GM23338 (cell line): ENCODE measurements at regions not wholly inside any gene's neighbourhood (a gene's known extent, or its start where the extent isn't known, plus 50 kb on each side); places are given as distances from the start of the nearest gene placed in this dataset.
"Not testable (repeated sequence)": the region's sequence is repeated elsewhere in the genome, so short reads cannot be mapped to it uniquely, and the experiment has no call there.

Experiments used
- ATAC-seq: fragments of 200-7000 bp; cut with Tn5 transposase; 3 replicates; pipeline ENCODE4 v1.9.1; 2020
- DNase-seq: peaks from one replicate; pipeline ENCODE4 v3.0.0-alpha.2; 2015; ENCODE audit warnings: low spot score
- H2AFZ ChIP-seq: fragments of 200-600 bp; sonication (generic); 2 replicates; pipeline ENCODE4 v1.8.0; 2016; ENCODE audit warnings: antibody characterized with exemption, mild to moderate bottlenecking, moderate library complexity
- H3F3A ChIP-seq: fragments of 200-600 bp; sonication (generic); replicated peaks from 2 replicates; pipeline ENCODE4 v1.8.0; 2017; ENCODE audit warnings: antibody characterized with exemption, mixed run types, low read depth
- H3K27ac ChIP-seq: fragments of 200-600 bp; sonication (generic); 2 replicates; pipeline ENCODE4 v1.6.1; 2016; ENCODE audit warnings: low read depth
- H3K27me3 ChIP-seq: fragments of 200-600 bp; sonication (generic); 2 replicates; pipeline ENCODE4 v1.8.0; 2016; ENCODE audit warnings: mild to moderate bottlenecking, mixed run types, moderate library complexity; ENCODE audit not compliant: insufficient read depth
- H3K36me3 ChIP-seq: fragments of 200-600 bp; sonication (generic); 2 replicates; pipeline ENCODE4 v1.8.0; 2016; ENCODE audit warnings: mild to moderate bottlenecking; ENCODE audit not compliant: insufficient read depth
- H3K4me1 ChIP-seq: fragments of 200-600 bp; sonication (generic); 2 replicates; pipeline ENCODE4 v1.8.0; 2016; ENCODE audit warnings: mild to moderate bottlenecking, moderate library complexity; ENCODE audit not compliant: insufficient read depth
- H3K4me2 ChIP-seq: fragments of 200-600 bp; sonication (generic); 2 replicates; pipeline ENCODE4 v1.7.1; 2017; ENCODE audit warnings: mixed run types
- H3K4me3 ChIP-seq: fragments of 200-600 bp; sonication (generic); 2 replicates; pipeline ENCODE4 v1.6.1; 2016; ENCODE audit warnings: mixed run types
- H3K79me2 ChIP-seq: fragments of 200-600 bp; sonication (generic); replicated peaks from 2 replicates; pipeline ENCODE4 v1.8.0; 2017; ENCODE audit warnings: mild to moderate bottlenecking; ENCODE audit not compliant: insufficient read depth
- H3K9me2 ChIP-seq: fragments of 200-600 bp; sonication (generic); 2 replicates; pipeline ENCODE4 v1.8.0; 2017; ENCODE audit not compliant: insufficient read depth
- H4K20me1 ChIP-seq: fragments of 200-600 bp; sonication (generic); replicated peaks from 2 replicates; pipeline ENCODE4 v1.8.0; 2017; ENCODE audit warnings: mild to moderate bottlenecking; ENCODE audit not compliant: insufficient read depth
- H3K27ac Mint-ChIP-seq: 2 replicates; pipeline ENCODE4 v1.8.0; 2020; ENCODE audit warnings: inconsistent platforms, mild to moderate bottlenecking, moderate library complexity, mixed read lengths
- H3K27me3 Mint-ChIP-seq: 3 replicates; pipeline ENCODE4 v1.8.0; 2022; ENCODE audit warnings: low read depth, mild to moderate bottlenecking, moderate library complexity, mixed read lengths, inconsistent platforms; ENCODE audit not compliant: insufficient read depth, poor library complexity
- H3K36me3 Mint-ChIP-seq: 3 replicates; pipeline ENCODE4 v1.8.0; 2021; ENCODE audit warnings: low read depth, mild to moderate bottlenecking, inconsistent platforms, moderate library complexity, mixed read lengths
- H3K4me1 Mint-ChIP-seq: 3 replicates; pipeline ENCODE4 v1.8.0; 2020; ENCODE audit warnings: mild to moderate bottlenecking, inconsistent platforms, mixed read lengths
- H3K4me3 Mint-ChIP-seq: 3 replicates; pipeline ENCODE4 v1.8.0; 2021; ENCODE audit warnings: moderate library complexity, mild to moderate bottlenecking, inconsistent platforms, mixed read lengths
- H3K9me3 Mint-ChIP-seq: 3 replicates; pipeline ENCODE4 v1.8.0; 2020; ENCODE audit warnings: moderate library complexity, mild to moderate bottlenecking, inconsistent platforms, mixed read lengths
- CREB1 ChIP-seq: fragments of 250-450 bp; sonication (Bioruptor Pico); IDR thresholded peaks from 2 replicates; pipeline ENCODE4 v1.5.0; 2020; ENCODE audit warnings: low read depth, mild to moderate bottlenecking, moderate library complexity
- CTCF ChIP-seq, 2 experiments: fragments of 200-600 bp in 1 of 2; sonication (generic) in 1 of 2; conservative IDR thresholded peaks; 2 replicates each; pipeline versions ENCODE4 v1.5.1 to v1.6.1; 2016 to 2017; ENCODE audit warnings: antibody characterized with exemption in 2 of 2, low read depth in 2 of 2, mild to moderate bottlenecking in 2 of 2, moderate library complexity in 1 of 2
- ETS1 ChIP-seq: IDR thresholded peaks from 2 replicates; pipeline ENCODE4 v1.6.1; 2016; ENCODE audit warnings: antibody characterized with exemption
- EZH2phosphoT487 ChIP-seq: fragments of 200-600 bp; sonication (generic); IDR thresholded peaks from one replicate; pipeline ENCODE4 v1.8.1; 2018; ENCODE audit warnings: antibody characterized with exemption; ENCODE audit not compliant: unreplicated experiment
- NANOG ChIP-seq: IDR thresholded peaks from 2 replicates; pipeline ENCODE4 v1.6.1; 2016; ENCODE audit warnings: antibody characterized with exemption, borderline replicate concordance
- POLR2AphosphoS5 ChIP-seq: IDR thresholded peaks from 2 replicates; pipeline ENCODE4 v1.6.1; 2016; ENCODE audit warnings: antibody characterized with exemption, low read depth
- REST ChIP-seq: IDR thresholded peaks from one replicate; pipeline ENCODE4 v1.6.1; 2018; ENCODE audit warnings: antibody characterized with exemption; ENCODE audit not compliant: unreplicated experiment
- STAT1 ChIP-seq: IDR thresholded peaks from one replicate; pipeline ENCODE4 v1.6.1; 2016; ENCODE audit warnings: antibody characterized with exemption; ENCODE audit not compliant: unreplicated experiment
- ZNF114 ChIP-seq: fragments of 250-450 bp; sonication (Bioruptor Pico); IDR thresholded peaks from 2 replicates; pipeline ENCODE4 v1.5.0; 2020; ENCODE audit warnings: mild to moderate bottlenecking, moderate library complexity
- ZNF331 ChIP-seq: fragments of 250-450 bp; sonication (Bioruptor Pico); IDR thresholded peaks from 2 replicates; pipeline ENCODE4 v1.5.0; 2020; ENCODE audit warnings: low read depth, mild to moderate bottlenecking, moderate library complexity
- ZNF462 ChIP-seq: fragments of 250-450 bp; sonication (Bioruptor Pico); IDR thresholded peaks from 2 replicates; pipeline ENCODE4 v1.5.0; 2020; ENCODE audit warnings: mild to moderate bottlenecking, moderate library complexity

GRCh38 chr5:138685193-138685745 lies 68.0 kb upstream of the CTNNA1 start:
- ATAC-seq (no peak), DNase-seq (no peak)
- peaks cover 36% of the 10 kb centered on the region for H3K9me3 Mint-ChIP-seq
- no peak overlapping the region for H3K4me3 ChIP-seq
- no peak overlapping the region for H3K4me3 Mint-ChIP-seq
- no peaks in the 10 kb centered on the region for H3K4me1 ChIP-seq
- no peak overlapping the region for H3K27ac Mint-ChIP-seq
- no peak overlapping the region for H2AFZ ChIP-seq
- H3K36me3 Mint-ChIP-seq: peaks cover 16% of the 10 kb centered on the region; the same call in 2 of the 3 replicates
- no peaks in the 10 kb centered on the region for H3F3A ChIP-seq
- peaks cover 2% of the 10 kb centered on the region for H3K27me3 Mint-ChIP-seq
- H3K9me2 ChIP-seq: no peaks in the 10 kb centered on the region
- H4K20me1 ChIP-seq: no peaks in the 10 kb centered on the region
- peaks cover 6% of the 10 kb centered on the region for H3K36me3 ChIP-seq
- H3K79me2 ChIP-seq: no peaks in the 10 kb centered on the region
- no peak for TF ChIP-seq POLR2AphosphoS5
- TF ChIP-seq ETS1: no peak
- no peak for TF ChIP-seq NANOG
- no peak for TF ChIP-seq STAT1
- no peak for TF ChIP-seq EZH2phosphoT487
- TF ChIP-seq ZNF462 (CRISPR knock-in tag): no peak
- no peak for TF ChIP-seq CREB1 (CRISPR knock-in tag)
- TF ChIP-seq REST: no peak
- no peak for TF ChIP-seq ZNF331 (CRISPR knock-in tag)
- no peak for TF ChIP-seq ZNF114
- no peak for TF ChIP-seq CTCF (conservative IDR thresholded peaks at IDR 0.05; ENCODE audit: low read depth in 2 of 2)
- H3K27me3 ChIP-seq: no peaks in the 10 kb centered on the region
- H3K27ac ChIP-seq: no peak overlapping the region
- no peak overlapping the region for H3K4me2 ChIP-seq
- H3K4me1 Mint-ChIP-seq: no peaks in the 10 kb centered on the region

- H3K36me3 ChIP-seq, H3K4me2 ChIP-seq, H3K9me2 ChIP-seq, H3K27ac Mint-ChIP-seq, H3K79me2 ChIP-seq, H3K4me3 Mint-ChIP-seq, H3K4me1 Mint-ChIP-seq, H3K27me3 Mint-ChIP-seq, H4K20me1 ChIP-seq, ATAC-seq, H3F3A ChIP-seq, H3K27me3 ChIP-seq, H2AFZ ChIP-seq, H3K27ac ChIP-seq, H3K4me1 ChIP-seq, H3K4me3 ChIP-seq, DNase-seq: not testable (repeated sequence)
- Mint-ChIP-seq H3K9me3 (peaks cover 33% of the 10 kb centered on the region), H3K36me3 (peaks cover 16% of the 10 kb centered on the region; the same call in 2 of the 3 replicates)
Observed at GRCh38 chr5:138682462-138682861, 70.8 kb upstream of the CTNNA1 start.
